ENCODE measurements at regions not wholly inside any gene's neighbourhood (a gene's known extent, or its start where the extent isn't known, plus 50 kb on each side); places are given as distances from the start of the nearest gene placed in this dataset.

DNA sequence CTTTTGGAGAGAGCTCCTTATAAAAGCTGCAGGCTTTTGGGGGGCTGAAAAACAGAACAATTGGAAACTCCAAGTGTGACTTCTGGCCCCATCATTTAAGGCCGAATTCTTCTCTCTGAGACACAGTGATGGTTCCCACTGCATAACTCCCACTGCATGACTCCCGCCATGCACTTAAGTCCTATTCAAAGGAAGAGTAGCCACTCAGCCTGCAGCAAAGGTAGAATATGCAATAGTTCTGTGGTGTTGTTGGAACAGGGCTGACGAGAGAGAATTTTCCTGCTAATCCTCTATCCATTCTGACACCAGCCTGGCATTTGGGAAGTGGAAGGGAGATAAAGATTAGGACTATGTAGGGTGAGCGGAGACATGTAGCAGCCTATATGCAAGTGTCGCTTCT, 185.6 kb upstream of the ZNF462 start:
- no peaks in the 10 kb centered on the region for H3K4me1 ChIP-seq (ENCODE audit: control insufficient read depth in 2 of 2, insufficient read depth in 2 of 2, low read length in 2 of 2)
- Mint-ChIP-seq H3K27me3 (no peaks in the 10 kb centered on the region), H3K36me3 (no peaks in the 10 kb centered on the region), H3K9me3 (peaks cover 0 to 15% (median 5%) of the 10 kb centered on the region in 11 donors), H3K27ac (no peak overlapping the region), H3K4me1 (no peaks in the 10 kb centered on the region), H3K4me3 (no peak overlapping the region)
- intact Hi-C loops (cut with micrococcal nuclease): no loop called here
- H3K9me3 ChIP-seq (ENCODE audit: control insufficient read depth in 2 of 3, low read length in 3 of 3): no peaks in the 10 kb centered on the region
- no peak overlapping the region for H3K27ac ChIP-seq (ENCODE audit: low read depth, low read length)
- ChIA-PET POLR2A (no interaction called here), CTCF (interaction anchor here (1.5 kb wide), 1 partner anchor 13 kb away, joined by 3 read pairs; no protein-coding TSS in a partner anchor)
- H3K27me3 ChIP-seq (ENCODE audit: control insufficient read depth in 2 of 2, insufficient read depth in 2 of 2, low read length in 2 of 2): no peaks in the 10 kb centered on the region
- ATAC-seq (no peak), DNase-seq (no peak)
- H3K36me3 ChIP-seq (ENCODE audit: control insufficient read depth in 2 of 3, insufficient read depth in 3 of 3, low read length in 3 of 3): no peaks in the 10 kb centered on the region
- no peak overlapping the region for H3K4me3 ChIP-seq (ENCODE audit: low read length)

DNA sequence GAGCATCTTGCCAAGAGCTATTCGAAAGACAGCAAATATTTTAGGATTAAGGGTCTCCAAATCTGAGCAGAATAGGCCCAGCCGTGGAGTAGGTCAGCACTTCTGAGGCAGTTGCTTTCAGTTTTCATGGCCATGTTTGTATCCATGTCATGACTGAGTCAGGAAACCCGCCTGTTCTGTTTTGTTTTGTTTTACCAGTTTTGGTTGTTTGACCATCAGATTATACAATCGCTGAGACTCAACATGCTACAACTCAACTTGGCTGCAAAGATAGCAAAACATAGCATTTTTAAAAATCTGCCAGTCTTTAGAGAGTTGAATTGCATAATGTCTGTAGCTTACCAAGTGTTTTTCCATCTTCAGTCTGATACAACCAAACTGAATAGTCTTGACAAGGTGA, 185.1 kb upstream of the ZNF462 start:
- H3K36me3 Mint-ChIP-seq: no peaks in the 10 kb centered on the region
- Histone ChIP-seq H3K9me3 (ENCODE audit: control insufficient read depth in 2 of 3, low read length in 3 of 3) (no peaks in the 10 kb centered on the region), H3K27me3 (ENCODE audit: control insufficient read depth in 2 of 2, insufficient read depth in 2 of 2, low read length in 2 of 2) (no peaks in the 10 kb centered on the region), H3K4me1 (ENCODE audit: control insufficient read depth in 2 of 2, insufficient read depth in 2 of 2, low read length in 2 of 2) (no peaks in the 10 kb centered on the region), H3K4me3 (ENCODE audit: low read length) (no peak overlapping the region), H3K36me3 (ENCODE audit: control insufficient read depth in 2 of 3, insufficient read depth in 3 of 3, low read length in 3 of 3) (no peaks in the 10 kb centered on the region), H3K27ac (ENCODE audit: low read depth, low read length) (no peak overlapping the region)
- no peaks in the 10 kb centered on the region for H3K27me3 Mint-ChIP-seq
- intact Hi-C loops (cut with micrococcal nuclease): no loop called here
- DNase-seq (no peak), ATAC-seq (no peak)
- H3K27ac Mint-ChIP-seq: no peak overlapping the region
- H3K4me3 Mint-ChIP-seq: no peak overlapping the region
- no peaks in the 10 kb centered on the region for H3K4me1 Mint-ChIP-seq
- ChIA-PET CTCF (interaction anchor here (1.5 kb wide), 1 partner anchor 13 kb away, joined by 3 read pairs; no protein-coding TSS in a partner anchor), POLR2A (no interaction called here)
- H3K9me3 Mint-ChIP-seq: peaks cover 0 to 15% (median 5%) of the 10 kb centered on the region in 11 donors

DNA sequence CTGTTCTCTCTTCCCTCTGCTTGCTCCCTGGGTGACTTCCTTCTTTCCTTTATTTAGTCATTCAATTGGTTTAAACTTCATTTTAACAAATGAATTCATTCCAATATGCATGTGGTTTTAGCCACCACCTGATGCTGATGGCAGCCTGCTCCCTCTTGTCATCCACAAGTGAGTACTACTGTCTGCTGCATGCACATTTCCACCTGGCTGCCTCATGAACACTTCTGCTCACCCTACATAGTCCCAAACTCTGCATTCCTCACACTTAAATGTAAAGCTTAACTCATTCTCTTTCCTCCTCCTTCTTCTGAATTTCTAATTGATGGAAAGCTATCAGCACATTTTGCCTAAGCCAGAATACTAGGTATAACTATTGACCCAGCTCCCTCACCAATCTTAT, 184.7 kb upstream of the ZNF462 start:
- CTCF ChIA-PET: no interaction called here
- Histone ChIP-seq H3K36me3 (ENCODE audit: control insufficient read depth in 2 of 3, insufficient read depth in 3 of 3, low read length in 3 of 3) (no peaks in the 10 kb centered on the region), H3K27ac (ENCODE audit: low read depth, low read length) (no peak overlapping the region), H3K27me3 (ENCODE audit: control insufficient read depth in 2 of 2, insufficient read depth in 2 of 2, low read length in 2 of 2) (no peaks in the 10 kb centered on the region), H3K9me3 (ENCODE audit: control insufficient read depth in 2 of 3, low read length in 3 of 3) (no peaks in the 10 kb centered on the region), H3K4me3 (ENCODE audit: low read length) (no peak overlapping the region), H3K4me1 (ENCODE audit: control insufficient read depth in 2 of 2, insufficient read depth in 2 of 2, low read length in 2 of 2) (no peaks in the 10 kb centered on the region)
- Mint-ChIP-seq H3K4me3 (no peak overlapping the region), H3K9me3 (peaks cover 0 to 15% (median 5%) of the 10 kb centered on the region in 11 donors), H3K27ac (no peak overlapping the region), H3K4me1 (no peaks in the 10 kb centered on the region), H3K27me3 (peaks cover 0 to 3% (median 0%) of the 10 kb centered on the region in 5 donors), H3K36me3 (no peaks in the 10 kb centered on the region)
- no peak for ATAC-seq
- POLR2A ChIA-PET: no interaction called here
- no peak for DNase-seq
- intact Hi-C loops (cut with micrococcal nuclease): no loop called here

- DNase-seq (no peak), ATAC-seq (no peak)
- Histone ChIP-seq H3K9me3 (ENCODE audit: control insufficient read depth in 2 of 3, low read length in 3 of 3) (no peaks in the 10 kb centered on the region), H3K36me3 (ENCODE audit: control insufficient read depth in 2 of 3, insufficient read depth in 3 of 3, low read length in 3 of 3) (no peaks in the 10 kb centered on the region), H3K27me3 (ENCODE audit: control insufficient read depth in 2 of 2, insufficient read depth in 2 of 2, low read length in 2 of 2) (no peaks in the 10 kb centered on the region), H3K4me1 (ENCODE audit: control insufficient read depth in 2 of 2, insufficient read depth in 2 of 2, low read length in 2 of 2) (no peaks in the 10 kb centered on the region), H3K27ac (ENCODE audit: low read depth, low read length) (no peak overlapping the region), H3K4me3 (ENCODE audit: low read length) (no peak overlapping the region)
- Mint-ChIP-seq H3K4me1 (no peaks in the 10 kb centered on the region), H3K4me3 (no peak overlapping the region), H3K9me3 (peaks cover 0 to 15% (median 5%) of the 10 kb centered on the region in 11 donors), H3K27me3 (peaks cover 0 to 10% (median 0%) of the 10 kb centered on the region in 5 donors), H3K36me3 (no peaks in the 10 kb centered on the region), H3K27ac (no peak overlapping the region)
- intact Hi-C loops (cut with micrococcal nuclease): no loop called here
- ChIA-PET POLR2A (interaction anchor here (0.6 kb wide), 1 partner anchor 12 kb away, joined by 3 read pairs; no protein-coding TSS in a partner anchor), CTCF (no interaction called here)
Observed at GRCh38 chr9:106682420-106682819, 180.5 kb upstream of the ZNF462 start.

- H3K27me3 Mint-ChIP-seq: peaks cover 0 to 10% (median 0%) of the 10 kb centered on the region in 5 donors
- no peak overlapping the region for H3K27ac Mint-ChIP-seq
- H3K4me3 ChIP-seq (ENCODE audit: low read length): no peak overlapping the region
- intact Hi-C loops (cut with micrococcal nuclease): no loop called here
- H3K4me1 ChIP-seq (ENCODE audit: control insufficient read depth in 2 of 2, insufficient read depth in 2 of 2, low read length in 2 of 2): no peaks in the 10 kb centered on the region
- DNase-seq (no peak), ATAC-seq (no peak)
- no peak overlapping the region for H3K27ac ChIP-seq (ENCODE audit: low read depth, low read length)
- ChIA-PET CTCF (no interaction called here), POLR2A (no interaction called here)
- H3K4me1 Mint-ChIP-seq: no peaks in the 10 kb centered on the region
- no peaks in the 10 kb centered on the region for H3K9me3 ChIP-seq (ENCODE audit: control insufficient read depth in 2 of 3, low read length in 3 of 3)
- H3K4me3 Mint-ChIP-seq: no peak overlapping the region
- H3K27me3 ChIP-seq (ENCODE audit: control insufficient read depth in 2 of 2, insufficient read depth in 2 of 2, low read length in 2 of 2): no peaks in the 10 kb centered on the region
- no peaks in the 10 kb centered on the region for H3K36me3 ChIP-seq (ENCODE audit: control insufficient read depth in 2 of 3, insufficient read depth in 3 of 3, low read length in 3 of 3)
- H3K9me3 Mint-ChIP-seq: peaks cover 0 to 14% (median 5%) of the 10 kb centered on the region in 11 donors
- H3K36me3 Mint-ChIP-seq: no peaks in the 10 kb centered on the region
Observed at GRCh38 chr9:106683454-106683853, 179.5 kb upstream of the ZNF462 start.

- ChIA-PET POLR2A (no interaction called here), CTCF (no interaction called here)
- no peaks in the 10 kb centered on the region for H3K36me3 Mint-ChIP-seq
- Histone ChIP-seq H3K36me3 (ENCODE audit: control insufficient read depth in 2 of 3, insufficient read depth in 3 of 3, low read length in 3 of 3) (no peaks in the 10 kb centered on the region), H3K27ac (ENCODE audit: low read depth, low read length) (no peak overlapping the region), H3K4me1 (ENCODE audit: control insufficient read depth in 2 of 2, insufficient read depth in 2 of 2, low read length in 2 of 2) (no peaks in the 10 kb centered on the region), H3K4me3 (ENCODE audit: low read length) (no peak overlapping the region), H3K9me3 (ENCODE audit: control insufficient read depth in 2 of 3, low read length in 3 of 3) (no peaks in the 10 kb centered on the region), H3K27me3 (ENCODE audit: control insufficient read depth in 2 of 2, insufficient read depth in 2 of 2, low read length in 2 of 2) (no peaks in the 10 kb centered on the region)
- no peak for DNase-seq
- H3K27ac Mint-ChIP-seq: no peak overlapping the region
- H3K9me3 Mint-ChIP-seq: peaks cover 0 to 14% (median 3%) of the 10 kb centered on the region in 11 donors
- ATAC-seq: no peak
- H3K4me3 Mint-ChIP-seq: no peak overlapping the region
- no peaks in the 10 kb centered on the region for H3K4me1 Mint-ChIP-seq
- H3K27me3 Mint-ChIP-seq: peaks cover 0 to 10% (median 0%) of the 10 kb centered on the region in 5 donors
- intact Hi-C loops (cut with micrococcal nuclease): no loop called here
Observed at GRCh38 chr9:106684940-106685695, 177.8 kb upstream of the ZNF462 start.

- H3K27me3 ChIP-seq (ENCODE audit: control insufficient read depth in 2 of 2, insufficient read depth in 2 of 2, low read length in 2 of 2): no peaks in the 10 kb centered on the region
- DNase-seq (no peak), ATAC-seq (no peak)
- Mint-ChIP-seq H3K4me3 (no peak overlapping the region), H3K27ac (no peak overlapping the region), H3K9me3 (peaks cover 0 to 11% (median 1%) of the 10 kb centered on the region in 11 donors), H3K27me3 (no peaks in the 10 kb centered on the region), H3K4me1 (no peaks in the 10 kb centered on the region), H3K36me3 (no peaks in the 10 kb centered on the region)
- POLR2A ChIA-PET: no interaction called here
- no peak overlapping the region for H3K4me3 ChIP-seq (ENCODE audit: low read length)
- H3K4me1 ChIP-seq (ENCODE audit: control insufficient read depth in 2 of 2, insufficient read depth in 2 of 2, low read length in 2 of 2): no peaks in the 10 kb centered on the region
- no peaks in the 10 kb centered on the region for H3K36me3 ChIP-seq (ENCODE audit: control insufficient read depth in 2 of 3, insufficient read depth in 3 of 3, low read length in 3 of 3)
- CTCF ChIA-PET: no interaction called here
- intact Hi-C loops (cut with micrococcal nuclease): no loop called here
- H3K9me3 ChIP-seq (ENCODE audit: control insufficient read depth in 2 of 3, low read length in 3 of 3): no peaks in the 10 kb centered on the region
- H3K27ac ChIP-seq (ENCODE audit: low read depth, low read length): no peak overlapping the region
Observed at GRCh38 chr9:106689089-106689488, 173.9 kb upstream of the ZNF462 start.

Data from naive thymus-derived CD4-positive, alpha-beta T cell (primary cell).